NCI-H1105 treated with DMSO at 0.1 percent for 48 hours (cell line): ENCODE measurements at regions not wholly inside any gene's neighbourhood (a gene's known extent, or its start where the extent isn't known, plus 50 kb on each side); places are given as distances from the start of the nearest gene placed in this dataset.
"Not testable (repeated sequence)": the region's sequence is repeated elsewhere in the genome, so short reads cannot be mapped to it uniquely, and the experiment has no call there.

Source experiments
- DNase-seq: peaks from one replicate; lab custom pipeline; 2025; lab: John Stamatoyannopoulos, UW

DNA sequence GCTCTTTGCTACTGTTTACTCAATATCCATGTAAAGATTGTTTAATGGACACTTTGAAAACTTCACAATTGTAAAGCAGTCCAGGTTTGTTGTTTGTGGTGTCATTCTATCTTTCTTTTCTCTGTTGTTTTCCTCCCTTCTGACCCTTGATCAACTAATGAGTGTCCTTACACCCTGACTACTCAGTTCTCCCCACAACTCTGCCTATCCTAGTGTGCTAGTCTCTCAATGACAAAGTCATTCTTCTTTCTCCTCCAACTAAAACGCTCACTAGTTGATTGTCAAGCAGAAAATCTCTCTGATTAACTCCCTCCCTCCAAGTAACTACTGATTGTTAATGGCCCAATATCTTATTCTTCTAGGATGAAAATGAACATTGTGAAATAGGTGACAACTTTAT lies 148.5 kb upstream of the FBXO33 start:
- DNase-seq: no peak

DNA sequence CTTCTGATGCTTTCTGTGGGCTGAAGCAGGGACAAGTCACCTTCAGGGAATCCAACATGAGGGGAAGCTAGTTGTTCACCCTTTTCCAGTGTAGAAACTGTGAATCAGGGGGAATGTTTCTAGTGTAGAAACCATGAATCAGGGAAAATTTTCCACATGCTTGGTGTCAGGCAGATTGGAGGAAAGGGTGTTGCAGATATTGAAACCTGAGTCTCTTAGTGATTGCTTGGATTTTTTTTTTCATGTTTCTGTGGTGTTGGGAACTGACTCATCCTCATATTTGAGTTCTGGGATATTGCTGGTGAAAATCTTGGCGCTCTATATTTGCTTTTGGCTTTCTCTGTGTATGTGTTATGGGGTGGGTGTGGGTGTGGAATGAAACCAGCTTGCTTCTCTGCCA lies 144.5 kb upstream of the FBXO33 start:
- no peak for DNase-seq

DNA sequence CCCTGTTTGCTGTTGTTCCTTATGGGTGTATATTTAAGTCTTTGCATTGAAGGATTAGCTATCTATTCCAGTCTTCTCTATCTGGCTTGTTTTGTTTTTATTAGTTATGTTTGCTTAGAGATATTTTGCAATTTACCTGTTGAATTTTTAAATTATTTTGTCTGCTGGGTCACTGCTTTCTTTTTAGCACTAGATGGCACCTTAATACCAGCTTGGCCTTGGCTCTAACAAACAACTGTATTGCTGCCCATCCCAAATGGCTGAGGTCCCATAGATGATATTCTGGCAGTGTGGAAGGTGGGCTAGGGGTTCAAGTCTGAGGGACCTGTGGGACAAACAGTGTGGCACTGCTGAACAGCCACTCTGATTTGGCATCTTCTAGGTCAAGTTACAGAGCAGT lies 144.0 kb upstream of the FBXO33 start:
- DNase-seq: no peak

DNA sequence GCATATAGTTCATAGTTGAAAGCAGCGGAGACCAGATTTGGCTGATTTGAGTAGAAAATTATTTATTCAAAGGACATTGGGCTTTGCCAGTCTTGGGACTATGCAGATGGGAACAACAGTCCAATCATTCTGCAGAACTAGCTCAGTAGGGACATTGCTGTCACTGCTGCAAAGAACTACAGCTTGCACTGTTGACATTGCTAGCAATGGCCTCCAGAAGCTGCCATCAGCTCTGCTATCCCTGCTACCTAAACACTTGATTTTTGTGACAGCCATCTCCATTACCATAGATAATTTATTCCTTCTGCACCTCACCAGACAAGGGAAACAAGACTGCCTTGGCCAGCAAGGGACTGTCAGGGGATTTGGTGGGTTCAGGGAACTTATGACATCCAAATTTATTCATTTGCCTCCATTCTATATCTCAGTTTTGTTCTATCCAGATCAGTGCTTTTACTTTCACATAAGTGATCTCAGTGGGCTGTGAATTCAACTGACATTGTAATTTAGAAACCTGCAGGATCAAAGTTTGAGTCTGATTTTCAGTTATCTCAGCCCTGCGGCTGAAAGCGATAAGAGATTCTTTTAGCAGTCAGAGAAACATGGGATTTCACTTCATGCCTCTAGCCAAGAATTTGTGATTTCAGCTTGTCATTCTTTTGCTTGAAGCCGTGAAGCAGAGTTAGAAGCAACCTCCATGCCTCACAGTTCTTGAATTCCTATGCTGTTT lies 136.7 kb upstream of the FBXO33 start:
- DNase-seq: no peak

DNA sequence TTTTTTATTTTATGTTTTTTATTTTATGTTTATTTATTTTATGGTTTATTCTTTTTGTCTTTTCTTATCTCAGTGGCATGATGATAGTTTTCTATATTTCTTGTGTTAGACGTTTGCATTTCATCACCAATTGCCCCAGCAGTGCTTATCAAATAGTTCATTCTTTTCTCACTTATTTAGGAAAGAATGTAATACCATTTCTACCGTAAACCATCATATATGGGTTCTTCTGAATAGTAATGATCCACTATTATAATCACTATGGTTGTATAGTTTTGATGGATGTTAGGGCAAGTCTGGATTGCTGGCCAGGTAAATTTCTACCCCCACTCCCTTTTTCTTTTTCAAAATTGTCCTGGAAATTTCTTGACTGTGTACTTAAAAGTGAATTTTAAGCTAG lies 134.6 kb upstream of the FBXO33 start:
- DNase-seq: no peak

DNA sequence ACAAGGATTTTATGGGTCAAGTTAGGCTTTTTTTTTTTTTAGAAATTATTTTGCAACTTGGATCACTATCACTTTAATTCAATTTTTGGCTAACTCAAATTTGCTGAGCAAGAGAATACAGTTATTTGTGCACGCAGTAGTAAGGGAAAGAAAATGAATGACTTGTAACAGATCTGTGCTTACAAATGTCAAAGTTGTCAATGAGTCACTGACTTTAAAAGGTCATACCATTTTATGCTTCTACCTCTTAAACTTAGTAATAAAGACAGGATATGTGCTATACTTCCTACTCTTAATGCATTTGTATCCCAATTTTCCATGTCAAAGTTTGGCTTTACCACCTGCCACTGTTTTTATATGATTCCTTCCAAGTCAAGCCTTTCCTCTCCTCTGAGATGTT lies 131.1 kb upstream of the FBXO33 start:
- DNase-seq: no peak

DNA sequence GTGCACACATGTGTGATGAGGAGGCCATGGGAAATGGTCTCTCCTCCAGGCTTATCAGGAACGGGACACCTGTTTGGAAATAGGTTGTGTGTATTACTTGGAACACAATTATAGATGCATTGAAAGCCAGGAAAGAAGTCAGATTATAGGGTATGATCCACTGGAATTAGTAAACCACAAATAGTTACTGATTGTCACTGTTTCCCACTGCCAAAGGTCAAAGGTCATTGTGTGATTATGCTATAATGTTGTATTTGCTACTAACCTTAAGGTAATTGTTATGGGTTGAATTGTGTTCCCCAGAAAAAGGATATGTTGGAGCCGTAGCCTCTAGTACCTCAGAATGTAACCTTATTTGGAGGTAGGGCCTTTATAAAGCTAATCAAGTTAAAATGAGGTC lies 129.9 kb upstream of the FBXO33 start:
- DNase-seq: no peak

DNA sequence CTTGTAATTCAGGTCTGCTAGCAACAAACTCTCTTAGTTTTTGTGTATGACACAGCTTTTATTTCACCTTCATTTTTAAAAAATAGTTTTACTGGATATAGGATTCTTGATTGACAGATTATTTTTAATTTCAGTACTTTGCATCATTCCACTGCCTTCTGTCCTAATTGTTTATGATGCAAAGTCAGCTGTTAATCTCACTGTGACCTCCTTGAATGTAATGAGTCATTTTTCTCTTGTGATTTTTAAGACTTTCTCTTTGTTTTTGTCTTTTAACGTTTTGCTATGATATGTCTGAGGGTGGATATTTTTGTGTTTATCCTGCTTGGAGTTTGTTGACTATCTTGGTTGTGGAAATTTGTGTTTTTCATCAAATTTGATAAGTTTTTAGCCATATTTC lies 126.3 kb upstream of the FBXO33 start:
- peak; percentile 9 for DNase-seq

DNA sequence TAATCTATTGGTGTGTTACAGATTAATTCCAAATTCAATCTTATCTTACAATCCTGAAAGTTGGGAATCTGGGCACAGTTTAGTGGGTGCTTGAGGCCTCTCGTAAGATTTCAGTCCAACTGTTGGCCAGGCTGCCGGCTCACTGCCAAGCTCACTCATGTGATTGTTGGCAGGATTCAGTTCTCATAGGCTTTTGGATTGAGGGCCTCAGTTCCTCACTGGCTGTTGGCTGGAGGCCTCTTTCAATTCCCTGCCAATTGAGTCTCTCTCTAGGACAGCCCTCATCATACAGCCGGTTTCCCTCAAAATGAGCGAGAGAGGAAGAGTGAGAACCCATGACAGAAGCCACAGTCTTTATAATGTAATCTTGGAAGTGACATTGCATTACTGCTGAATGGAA lies 123.5 kb upstream of the FBXO33 start:
- no peak for DNase-seq

DNA sequence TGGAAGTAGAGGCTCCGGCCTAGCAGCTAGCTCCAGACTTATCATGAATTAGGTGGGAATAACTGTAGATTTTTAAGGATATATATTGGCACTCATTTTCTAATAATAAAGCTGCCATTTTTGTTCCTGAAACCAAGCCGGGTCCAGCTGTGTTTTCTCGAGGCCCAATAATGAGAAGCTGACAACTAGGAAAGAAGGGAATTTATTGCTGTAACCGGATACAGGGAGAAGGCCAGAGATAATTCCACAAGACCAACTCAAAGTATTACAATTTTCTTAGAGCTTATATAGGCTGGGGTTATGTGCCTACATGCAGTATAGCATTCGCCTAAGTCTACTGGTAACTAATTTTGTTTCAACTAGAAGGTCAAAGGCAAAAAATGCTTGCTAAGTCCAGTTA lies 122.3 kb upstream of the FBXO33 start:
- DNase-seq: no peak

DNA sequence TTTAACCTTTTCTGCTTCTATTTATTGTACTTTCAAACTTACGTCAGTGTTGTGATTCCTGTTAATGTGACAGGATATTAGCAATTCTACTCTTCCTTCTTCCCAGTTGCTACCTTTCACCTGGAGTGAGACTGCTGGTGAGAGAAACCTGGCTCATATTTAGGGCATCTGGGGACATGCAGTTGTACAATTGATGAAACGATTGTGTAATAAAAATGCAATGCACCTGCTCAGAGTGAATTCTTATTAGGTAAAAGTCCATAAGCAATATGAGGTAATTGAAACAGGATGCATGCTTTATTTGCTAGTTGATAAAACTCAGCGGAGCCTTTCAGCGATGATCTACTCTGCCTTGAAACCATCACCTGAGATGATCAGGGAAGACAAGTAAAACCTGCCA lies 116.1 kb upstream of the FBXO33 start:
- no peak for DNase-seq

DNA sequence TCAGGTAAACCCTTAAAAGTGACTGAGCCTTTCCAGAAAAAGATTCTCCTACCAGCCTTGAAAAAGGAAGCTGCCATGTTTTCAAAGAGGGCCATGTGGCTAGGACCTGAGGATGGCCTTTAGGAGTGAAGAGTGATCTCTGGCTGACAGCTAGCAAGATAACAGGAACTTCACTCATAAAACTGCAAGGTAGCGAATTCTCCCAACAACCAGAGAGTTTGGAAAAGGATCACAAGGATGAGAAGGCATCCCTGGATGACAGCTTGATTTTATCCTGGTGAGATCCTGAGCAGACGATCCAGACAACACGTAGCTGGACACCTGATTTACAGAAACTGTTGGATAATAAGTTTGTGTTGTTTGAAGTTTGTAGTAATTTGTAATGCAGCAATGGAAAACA lies 115.6 kb upstream of the FBXO33 start:
- no peak for DNase-seq

DNA sequence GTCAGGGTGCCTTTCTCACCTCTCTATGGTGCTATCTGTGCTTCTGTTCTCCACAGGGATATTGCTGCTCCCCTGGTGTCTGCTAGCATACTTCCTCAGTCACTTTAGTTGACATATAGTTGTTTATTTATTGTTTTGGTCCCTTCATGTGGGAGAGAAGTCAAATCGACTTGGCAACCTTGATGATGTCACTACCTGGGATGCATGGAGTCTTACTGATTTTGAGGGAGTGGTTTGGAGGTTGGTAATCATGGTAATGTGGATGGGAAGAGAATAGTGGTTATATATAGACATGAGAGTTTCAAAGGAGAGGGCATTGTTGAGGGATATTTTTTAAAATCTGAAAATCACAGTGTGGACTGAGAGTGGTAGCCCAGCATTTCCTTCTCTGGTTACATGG lies 73.6 kb upstream of the FBXO33 start:
- no peak for DNase-seq

DNA sequence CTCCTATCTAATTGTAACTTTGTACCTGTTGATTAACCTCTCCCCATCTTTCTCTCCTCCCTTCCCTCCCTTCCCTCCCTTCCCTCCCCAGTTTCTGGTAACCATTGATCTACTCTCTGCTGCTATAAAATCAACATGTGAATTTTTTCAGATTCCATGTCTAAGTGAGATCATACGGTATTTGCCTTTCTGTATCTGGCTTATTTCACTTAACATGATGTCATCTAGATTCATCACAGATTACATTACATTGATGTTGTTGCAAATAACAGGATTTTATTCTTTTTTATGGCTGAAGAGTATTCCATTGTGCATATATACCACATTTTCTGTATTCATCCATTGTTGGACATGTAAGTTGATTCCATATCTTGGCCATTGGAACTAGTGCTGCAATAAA lies 68.0 kb upstream of the FBXO33 start:
- no peak for DNase-seq

DNA sequence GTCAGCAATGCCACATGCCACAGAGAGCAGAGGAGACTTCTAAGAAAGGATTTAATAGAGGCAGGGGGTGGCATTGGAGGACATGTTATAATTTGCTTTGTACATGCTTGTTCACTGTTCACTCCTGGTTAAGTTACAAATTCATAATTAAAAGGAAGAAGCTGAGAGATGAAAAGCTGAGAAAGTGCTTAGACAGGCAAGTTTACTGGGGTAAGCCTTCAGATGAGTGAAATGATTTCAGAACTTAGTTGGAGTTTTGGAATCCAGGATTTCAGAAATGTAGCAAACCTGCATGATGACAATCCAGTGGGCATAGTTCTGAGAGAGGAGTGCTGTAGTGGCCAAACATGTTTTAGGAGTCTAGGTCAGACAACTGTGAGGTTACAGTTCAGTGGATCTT lies 67.3 kb upstream of the FBXO33 start:
- no peak for DNase-seq

DNA sequence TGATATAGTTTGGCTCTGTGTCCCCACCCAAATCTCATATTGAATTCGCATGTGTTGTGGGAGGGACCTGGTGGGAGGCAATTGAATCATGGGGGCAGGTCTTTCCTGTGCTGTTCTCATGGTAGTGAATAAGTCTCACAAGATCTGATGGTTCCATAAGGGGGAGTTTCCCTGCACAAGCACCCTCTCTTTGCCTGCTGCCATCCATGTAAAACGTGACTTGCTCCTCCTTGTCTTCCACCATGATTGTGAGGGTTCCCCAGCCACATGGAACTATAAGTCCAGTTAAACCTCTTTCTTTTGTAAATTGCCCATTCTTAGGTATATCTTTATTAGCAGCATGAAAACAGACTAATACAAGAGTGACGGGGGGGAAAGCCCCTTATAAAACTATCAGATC lies 65.4 kb upstream of the FBXO33 start:
- DNase-seq: not testable (repeated sequence)

DNA sequence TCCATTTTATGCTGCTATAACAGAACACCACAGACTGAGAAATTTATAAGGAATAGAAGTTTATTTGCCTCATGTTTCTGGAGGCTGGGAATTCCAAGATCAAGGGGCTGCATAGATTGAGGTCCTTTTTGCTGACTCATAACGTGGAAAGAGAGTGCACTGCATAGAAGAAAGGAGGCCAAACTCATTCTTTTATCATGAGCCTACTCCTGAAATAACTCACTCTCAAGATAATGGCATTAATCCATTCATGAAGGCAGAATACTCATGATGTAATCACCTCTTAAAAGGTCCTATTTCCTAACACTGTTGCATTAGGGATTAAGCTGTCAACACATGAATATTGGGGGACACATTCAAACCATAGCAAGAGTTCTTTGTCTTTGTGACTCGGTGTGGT lies 60.0 kb upstream of the FBXO33 start:
- DNase-seq: no peak

DNA sequence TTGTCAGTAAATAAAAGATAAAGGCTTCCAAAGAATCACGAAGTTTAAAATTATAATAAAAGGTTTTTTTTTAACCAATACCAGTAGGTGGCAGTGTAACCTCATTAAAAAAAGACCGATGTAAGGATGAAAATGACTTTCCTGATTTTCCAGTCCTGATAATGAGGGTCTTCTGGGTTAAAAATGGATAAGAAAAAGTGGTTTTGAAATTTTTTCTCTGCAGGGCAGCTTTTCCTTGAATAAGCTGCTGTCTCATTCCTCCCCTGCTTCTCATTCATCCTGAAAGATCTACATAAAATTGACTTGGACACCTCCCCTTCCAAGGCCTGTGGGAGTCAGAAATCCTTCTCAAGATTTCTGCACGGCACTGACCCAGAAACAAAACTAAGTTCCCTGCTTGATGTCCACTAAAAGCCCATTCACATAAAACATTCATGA lies 58.9 kb upstream of the FBXO33 start:
- DNase-seq: peak; percentile 44

DNA sequence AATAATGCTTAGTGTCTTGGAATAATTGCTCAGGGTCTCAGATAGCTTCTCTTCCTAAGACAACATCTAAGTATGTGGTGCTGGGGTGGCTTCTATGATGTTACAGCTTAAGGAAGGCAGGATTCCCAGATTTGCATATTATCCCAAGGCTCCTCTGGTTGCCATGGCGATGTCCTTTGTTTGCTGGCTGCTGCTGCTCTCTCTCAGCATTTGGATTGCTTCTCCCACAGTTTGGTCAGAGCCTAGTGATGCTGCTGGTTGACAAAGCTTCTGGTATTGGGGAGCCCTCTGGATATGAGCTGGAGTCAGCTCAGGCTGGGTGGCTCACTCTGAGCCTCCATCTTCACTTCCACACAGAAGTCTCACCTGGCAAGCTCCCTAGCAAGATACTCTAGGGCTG lies 56.4 kb upstream of the FBXO33 start:
- peak; percentile 67 for DNase-seq

DNA sequence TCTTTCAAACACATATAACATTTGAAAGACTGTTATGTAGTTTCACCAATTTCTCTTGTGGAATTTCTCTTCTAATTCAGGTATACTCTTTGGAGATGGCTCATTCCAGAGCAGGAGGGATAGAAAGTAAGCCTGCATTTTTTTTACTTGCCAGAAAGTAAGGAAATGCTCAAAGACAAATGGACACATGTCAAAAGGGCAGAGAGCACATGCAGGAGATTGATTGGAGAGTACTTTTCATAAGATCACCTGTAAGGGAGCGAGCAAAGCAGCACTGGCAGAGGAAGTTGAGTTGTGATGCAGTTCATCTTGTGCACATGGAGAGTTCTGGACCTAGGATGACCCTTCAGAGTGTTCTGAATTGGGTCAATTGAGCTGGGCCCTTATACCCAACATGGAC lies 51.4 kb upstream of the FBXO33 start:
- no peak for DNase-seq
